Activated CD4-positive, alpha-beta T cell treated with anti-CD3 and anti-CD28 coated beads, Interleukin-2, Interleukin-6, amounts not matched to agents 100 ng/mL and 50 ng/mL, durations not matched to agents 16 hours and 8 hours (primary cell): ENCODE measurements at regions not wholly inside any gene's neighbourhood (a gene's known extent, or its start where the extent isn't known, plus 50 kb on each side); places are given as distances from the start of the nearest gene placed in this dataset.

ENCODE experiments used
- DNase-seq: peaks from one replicate; pipeline ENCODE4 v3.0.0-alpha.2; 2020

- no peak for DNase-seq
These were observed 560.7 kb downstream of the GLRX3 start for GRCh38 chr10:130696870-130697269.

GRCh38 chr10:130707389-130707979, 571.3 kb downstream of the GLRX3 start:
- no peak for DNase-seq

GRCh38 chr10:130708465-130709070, 572.4 kb downstream of the GLRX3 start:
- no peak for DNase-seq

GRCh38 chr10:130709415-130709814, 573.2 kb downstream of the GLRX3 start:
- DNase-seq = no peak

DNA sequence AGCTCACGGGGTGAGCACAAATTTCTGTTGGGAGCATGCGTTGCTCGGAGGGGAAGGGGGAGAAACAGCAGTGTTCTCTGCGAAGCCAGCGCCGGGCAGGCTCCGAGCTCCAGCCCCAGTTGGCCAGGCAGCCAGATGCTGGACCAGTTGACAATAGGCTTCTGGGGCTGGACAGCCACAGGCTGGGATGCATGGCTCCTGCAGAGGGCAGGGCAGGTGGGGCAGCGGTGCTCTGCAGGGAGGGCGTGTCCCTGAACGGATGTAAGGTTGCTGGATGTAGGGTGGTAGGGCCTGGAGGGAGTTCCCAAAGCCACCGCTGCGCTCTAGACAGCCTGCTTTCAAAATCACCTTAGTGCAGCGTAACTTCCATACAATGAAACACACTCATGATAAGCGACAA, 574.9 kb downstream of the GLRX3 start:
- no peak for DNase-seq

GRCh38 chr10:130713135-130713534, 576.9 kb downstream of the GLRX3 start:
- DNase-seq = no peak

GRCh38 chr10:130713731-130714130, 577.5 kb downstream of the GLRX3 start:
- no peak for DNase-seq

- DNase-seq = no peak
These were observed 578.7 kb downstream of the GLRX3 start for GRCh38 chr10:130714742-130715467.

GRCh38 chr10:130715686-130716670, 579.8 kb downstream of the GLRX3 start:
- DNase-seq = no peak

DNA sequence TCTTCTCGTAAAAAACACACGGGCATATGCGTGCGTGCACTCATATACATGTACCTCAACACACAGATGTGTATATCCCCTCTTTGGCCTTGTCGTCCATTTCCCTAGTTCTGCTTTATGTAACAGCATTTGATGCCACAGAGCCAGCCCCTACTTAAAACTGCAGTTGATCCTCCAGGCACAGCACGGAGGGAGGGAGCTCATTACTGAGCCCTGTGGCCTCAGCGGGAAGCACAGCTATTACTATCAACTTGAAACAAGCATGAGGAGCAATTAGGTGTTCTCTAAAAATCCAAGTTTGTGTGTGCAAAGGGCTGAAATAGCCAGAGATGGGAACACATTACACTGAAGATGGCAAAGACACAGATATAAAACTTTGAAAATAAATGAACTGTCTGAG, 580.9 kb downstream of the GLRX3 start:
- DNase-seq = no peak

- DNase-seq = peak; percentile 2
These were observed 582.7 kb downstream of the GLRX3 start for GRCh38 chr10:130718744-130719447.

- DNase-seq = no peak
These were observed 583.2 kb downstream of the GLRX3 start for GRCh38 chr10:130719448-130719752.

DNA sequence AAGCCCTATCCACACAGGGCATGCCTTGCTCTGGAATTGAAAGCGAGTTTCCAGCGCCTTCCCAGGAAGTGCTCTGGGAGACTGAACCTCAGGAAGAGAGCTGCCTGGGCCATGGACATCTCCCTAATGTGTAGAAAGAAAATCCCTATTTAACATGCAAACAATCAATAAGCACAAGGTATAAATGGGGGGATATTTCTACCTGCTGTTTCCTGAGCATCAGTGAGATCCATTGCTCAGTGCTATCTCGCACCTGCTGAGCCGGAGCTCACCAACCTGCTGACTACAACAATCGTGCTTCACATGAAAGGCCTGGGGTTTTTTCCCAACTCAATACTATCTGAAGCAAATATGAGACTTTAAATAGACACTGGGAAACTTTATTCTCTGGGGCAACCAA, 584.0 kb downstream of the GLRX3 start:
- no peak for DNase-seq

DNA sequence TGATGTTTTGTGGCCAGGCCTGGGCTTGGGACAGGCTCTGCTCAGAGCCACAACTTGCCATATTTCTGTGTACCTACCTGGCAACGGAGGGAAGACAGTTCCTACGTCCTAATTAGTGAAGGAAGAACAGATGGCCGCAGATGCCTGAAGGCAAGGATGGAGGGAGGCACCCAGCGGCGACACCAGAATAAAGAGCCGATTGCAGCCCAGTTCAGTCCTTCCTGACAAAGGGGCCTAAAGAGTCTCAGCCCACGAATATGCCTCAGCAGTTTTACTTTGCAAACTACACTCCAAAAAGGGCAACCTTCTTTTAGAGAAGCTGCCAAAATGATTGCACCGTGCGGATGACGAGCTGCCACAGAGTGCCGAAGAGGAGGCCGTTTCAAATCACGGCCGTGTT, 585.8 kb downstream of the GLRX3 start:
- DNase-seq = no peak

DNA sequence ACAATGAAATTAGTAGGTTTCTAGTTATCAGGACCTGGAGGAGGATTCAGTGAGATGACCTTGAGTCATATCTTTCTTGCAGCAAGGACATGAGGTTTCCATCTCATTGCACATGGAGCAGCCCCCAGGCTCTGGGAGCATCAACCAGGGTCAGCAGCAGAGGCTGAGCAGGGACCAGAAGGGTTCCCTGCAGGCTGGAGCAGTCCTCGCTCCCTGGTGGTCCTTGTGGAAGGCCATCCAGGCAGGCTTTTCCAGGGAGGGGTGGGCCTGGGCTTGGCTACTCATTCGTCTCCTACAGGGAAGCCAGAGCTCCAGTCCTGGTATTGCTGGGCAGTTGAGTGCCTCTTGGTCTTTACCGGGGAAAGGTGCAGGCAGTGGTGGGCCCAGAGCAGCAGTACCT, 587.5 kb downstream of the GLRX3 start:
- no peak for DNase-seq

- DNase-seq = no peak
These were observed 586.0 kb downstream of the TCERG1L start for GRCh38 chr10:130725474-130725970.

DNA sequence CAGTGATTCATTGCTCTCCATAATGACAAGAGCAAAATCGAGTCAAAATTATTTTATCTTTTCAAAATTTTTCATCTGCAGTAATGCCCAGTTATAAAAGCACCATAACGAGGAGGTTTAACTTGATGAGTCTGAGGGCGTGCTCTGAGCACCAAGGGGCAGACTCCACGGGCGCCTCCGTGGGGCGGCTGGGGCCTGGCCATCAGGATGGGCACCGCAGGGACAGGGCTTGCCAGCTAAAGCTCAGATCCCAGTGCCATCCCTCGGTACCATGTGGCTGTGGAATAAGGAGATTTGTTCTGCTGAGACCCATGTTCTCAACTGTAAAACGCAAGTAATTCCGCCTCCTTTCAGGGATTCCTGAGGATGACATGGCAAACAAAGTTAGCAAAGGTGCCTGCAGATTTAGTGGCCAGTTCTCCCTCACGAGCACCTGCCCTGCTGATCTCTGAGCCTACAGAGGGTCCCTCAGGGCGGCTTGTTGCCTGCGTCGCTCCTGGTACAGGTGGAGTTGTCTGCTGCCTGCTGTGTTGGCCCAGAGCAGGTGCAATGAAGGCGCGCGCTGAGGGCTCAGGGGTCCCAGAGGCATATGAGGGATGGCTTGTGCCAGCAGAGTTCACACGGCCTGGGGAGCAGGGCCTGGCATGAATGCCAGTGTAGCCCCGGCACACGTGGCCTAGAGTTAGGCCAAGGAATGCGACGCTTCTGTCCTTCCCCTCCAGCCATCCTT, 584.4 kb downstream of the TCERG1L start:
- no peak for DNase-seq

DNA sequence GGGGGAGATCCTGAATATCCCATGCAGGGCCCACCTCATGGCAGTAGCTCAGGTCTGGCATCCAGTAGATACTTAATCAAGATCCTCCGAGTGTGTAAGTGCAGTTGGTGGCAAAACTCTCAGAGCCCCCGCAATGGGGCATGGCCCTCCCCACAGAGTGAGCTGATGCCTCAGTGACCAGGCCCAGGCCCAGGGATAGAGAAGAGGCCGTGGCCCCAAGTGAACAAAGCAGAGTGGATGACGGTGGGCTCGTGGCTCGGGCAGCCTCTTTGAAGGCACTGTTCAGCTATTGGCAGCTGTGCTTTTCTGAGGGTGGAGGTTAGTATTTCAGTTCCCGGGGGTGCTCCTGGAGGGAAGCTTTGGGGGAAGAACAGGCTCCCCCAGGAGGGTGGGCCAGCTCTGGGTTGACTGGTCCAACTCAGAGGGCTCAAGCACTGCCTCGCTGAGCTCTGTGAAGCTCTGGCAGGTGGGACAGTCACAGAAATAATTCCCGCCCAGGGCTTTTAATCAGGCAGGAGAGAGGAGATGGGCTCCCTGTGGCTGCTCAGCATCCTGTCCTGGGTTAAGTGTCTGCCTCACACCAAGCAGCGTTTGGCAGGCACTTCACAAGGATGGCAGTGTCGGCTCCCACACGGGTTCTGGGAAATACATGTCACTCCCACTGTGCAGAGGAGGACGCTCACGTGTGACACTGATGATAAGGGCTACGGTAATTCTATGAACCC, 583.6 kb downstream of the TCERG1L start:
- no peak for DNase-seq

GRCh38 chr10:130728531-130729215, 582.8 kb downstream of the TCERG1L start:
- DNase-seq = no peak

DNA sequence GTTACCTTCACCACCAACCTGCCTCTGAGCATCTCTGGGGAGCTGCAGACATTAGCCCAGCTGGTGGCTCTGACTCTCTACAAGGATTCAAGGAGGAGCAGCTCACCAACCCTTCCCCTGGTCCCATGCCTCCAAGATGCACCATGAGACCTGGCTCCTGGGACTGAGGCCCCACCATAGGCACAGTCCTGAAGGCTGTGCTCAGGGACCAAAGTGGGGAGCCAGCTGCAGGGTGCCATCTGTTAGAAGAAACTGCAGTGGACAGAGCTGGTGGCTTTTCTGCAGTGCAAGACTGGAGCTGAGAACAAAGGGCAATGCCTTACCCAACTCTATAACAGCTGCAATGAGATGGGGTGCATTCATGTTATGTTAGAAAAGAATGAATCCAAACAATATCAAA, 581.6 kb downstream of the TCERG1L start:
- no peak for DNase-seq

DNA sequence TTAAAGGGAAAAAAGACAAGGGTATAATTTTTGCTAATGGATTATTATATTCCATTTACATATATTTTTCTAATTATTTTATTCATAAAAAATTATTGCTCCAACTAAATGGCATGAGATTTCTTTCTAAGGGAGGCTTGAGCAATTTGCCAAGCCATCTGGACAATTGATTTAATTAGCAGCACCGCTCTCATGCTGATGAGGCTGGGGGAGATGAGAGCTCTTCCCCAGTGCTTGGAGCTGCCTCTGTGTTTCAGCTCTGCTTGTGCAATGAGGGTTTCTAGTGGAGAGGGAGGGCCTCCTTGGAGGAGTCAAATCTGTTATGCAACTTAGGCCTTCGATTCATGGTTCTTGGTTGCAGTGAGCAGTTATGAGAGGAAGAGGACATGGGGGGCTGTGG, 574.3 kb downstream of the TCERG1L start:
- DNase-seq = no peak
